ENCODE measurements at regions not wholly inside any gene's neighbourhood (a gene's known extent, or its start where the extent isn't known, plus 50 kb on each side); places are given as distances from the start of the nearest gene placed in this dataset.

- DNase-seq (ENCODE audit: insufficient read length, low spot score) (no peak), FAIRE-seq (no peak)
- TF ChIP-seq PAX5 (IDR thresholded peaks at IDR 0.05; ENCODE audit: insufficient read depth, low read length, severe bottlenecking), result no peak
- no peak for TF ChIP-seq POLR2A (IDR thresholded peaks at IDR 0.05; ENCODE audit: low read depth, low read length)
- no peak for TF ChIP-seq SPI1 (IDR thresholded peaks at IDR 0.05; ENCODE audit: low read depth, low read length)
- no peak for TF ChIP-seq POLR2AphosphoS5 (IDR thresholded peaks at IDR 0.05; ENCODE audit: low read depth, low read length)
These were observed 181.2 kb upstream of the ESRRG start for GRCh38 chr1:216904471-216904870.

GRCh38 chr1:216903382-216903740, 180.1 kb upstream of the ESRRG start:
- FAIRE-seq, result no peak
- TF ChIP-seq POU2F2 (IDR thresholded peaks at IDR 0.05; ENCODE audit: low read depth, low read length) (no peak), SPI1 (IDR thresholded peaks at IDR 0.05; ENCODE audit: low read depth, low read length) (no peak)
- no peak for DNase-seq (ENCODE audit: insufficient read length, low spot score)

GRCh38 chr1:216902669-216903381, 179.6 kb upstream of the ESRRG start:
- no peak for FAIRE-seq
- DNase-seq (ENCODE audit: insufficient read length, low spot score), result no peak
- TF ChIP-seq TAF1 (IDR thresholded peaks at IDR 0.05; ENCODE audit: low read depth, low read length) (no peak), POU2F2 (IDR thresholded peaks at IDR 0.05; ENCODE audit: low read depth, low read length) (no peak), SPI1 (IDR thresholded peaks at IDR 0.05; ENCODE audit: low read depth, low read length) (no peak), PAX5 (IDR thresholded peaks at IDR 0.05; ENCODE audit: insufficient read depth, low read length, severe bottlenecking) (no peak), POLR2A (IDR thresholded peaks at IDR 0.05; ENCODE audit: low read depth, low read length) (no peak), POLR2AphosphoS5 (IDR thresholded peaks at IDR 0.05; ENCODE audit: low read depth, low read length) (no peak)

GRCh38 chr1:216900116-216900620, 176.9 kb upstream of the ESRRG start:
- TF ChIP-seq TAF1 (IDR thresholded peaks at IDR 0.05; ENCODE audit: low read depth, low read length) (no peak), PAX5 (IDR thresholded peaks at IDR 0.05; ENCODE audit: insufficient read depth, low read length, severe bottlenecking) (no peak), SPI1 (IDR thresholded peaks at IDR 0.05; ENCODE audit: low read depth, low read length) (no peak), POLR2AphosphoS5 (IDR thresholded peaks at IDR 0.05; ENCODE audit: low read depth, low read length) (no peak), POLR2A (IDR thresholded peaks at IDR 0.05; ENCODE audit: low read depth, low read length) (no peak), POU2F2 (IDR thresholded peaks at IDR 0.05; ENCODE audit: low read depth, low read length) (no peak)
- FAIRE-seq, result no peak
- DNase-seq (ENCODE audit: insufficient read length, low spot score), result no peak

GRCh38 chr1:216898801-216899200, 175.6 kb upstream of the ESRRG start:
- TF ChIP-seq TAF1 (IDR thresholded peaks at IDR 0.05; ENCODE audit: low read depth, low read length) (no peak), POLR2AphosphoS5 (IDR thresholded peaks at IDR 0.05; ENCODE audit: low read depth, low read length) (no peak), SPI1 (IDR thresholded peaks at IDR 0.05; ENCODE audit: low read depth, low read length) (no peak), PAX5 (IDR thresholded peaks at IDR 0.05; ENCODE audit: insufficient read depth, low read length, severe bottlenecking) (no peak), POLR2A (IDR thresholded peaks at IDR 0.05; ENCODE audit: low read depth, low read length) (no peak), POU2F2 (IDR thresholded peaks at IDR 0.05; ENCODE audit: low read depth, low read length) (no peak)
- FAIRE-seq (no peak), DNase-seq (ENCODE audit: insufficient read length, low spot score) (no peak)

- FAIRE-seq, result no peak
- TF ChIP-seq POLR2AphosphoS5 (IDR thresholded peaks at IDR 0.05; ENCODE audit: low read depth, low read length) (no peak), SPI1 (IDR thresholded peaks at IDR 0.05; ENCODE audit: low read depth, low read length) (no peak), TAF1 (IDR thresholded peaks at IDR 0.05; ENCODE audit: low read depth, low read length) (no peak), POU2F2 (IDR thresholded peaks at IDR 0.05; ENCODE audit: low read depth, low read length) (no peak)
- no peak for DNase-seq (ENCODE audit: insufficient read length, low spot score)
These were observed 172.9 kb upstream of the ESRRG start for GRCh38 chr1:216896146-216896545.

GRCh38 chr1:216894494-216894893, 171.3 kb upstream of the ESRRG start:
- TF ChIP-seq TAF1 (IDR thresholded peaks at IDR 0.05; ENCODE audit: low read depth, low read length) (no peak), POLR2AphosphoS5 (IDR thresholded peaks at IDR 0.05; ENCODE audit: low read depth, low read length) (no peak), POLR2A (IDR thresholded peaks at IDR 0.05; ENCODE audit: low read depth, low read length) (no peak), SPI1 (IDR thresholded peaks at IDR 0.05; ENCODE audit: low read depth, low read length) (no peak), PAX5 (IDR thresholded peaks at IDR 0.05; ENCODE audit: insufficient read depth, low read length, severe bottlenecking) (no peak), POU2F2 (IDR thresholded peaks at IDR 0.05; ENCODE audit: low read depth, low read length) (no peak)
- DNase-seq (ENCODE audit: insufficient read length, low spot score), result no peak
- FAIRE-seq, result no peak

GRCh38 chr1:216892581-216893160, 169.4 kb upstream of the ESRRG start:
- no peak for FAIRE-seq
- no peak for DNase-seq (ENCODE audit: insufficient read length, low spot score)
- TF ChIP-seq POLR2AphosphoS5 (IDR thresholded peaks at IDR 0.05; ENCODE audit: low read depth, low read length), result no peak
- TF ChIP-seq PAX5 (IDR thresholded peaks at IDR 0.05; ENCODE audit: insufficient read depth, low read length, severe bottlenecking), result no peak
- no peak for TF ChIP-seq POLR2A (IDR thresholded peaks at IDR 0.05; ENCODE audit: low read depth, low read length)
- no peak for TF ChIP-seq POU2F2 (IDR thresholded peaks at IDR 0.05; ENCODE audit: low read depth, low read length)
- no peak for TF ChIP-seq SPI1 (IDR thresholded peaks at IDR 0.05; ENCODE audit: low read depth, low read length)
- no peak for TF ChIP-seq TAF1 (IDR thresholded peaks at IDR 0.05; ENCODE audit: low read depth, low read length)

- FAIRE-seq, result no peak
- DNase-seq (ENCODE audit: insufficient read length, low spot score), result no peak
- TF ChIP-seq POLR2A (IDR thresholded peaks at IDR 0.05; ENCODE audit: low read depth, low read length), result no peak
- TF ChIP-seq POU2F2 (IDR thresholded peaks at IDR 0.05; ENCODE audit: low read depth, low read length), result no peak
- no peak for TF ChIP-seq TAF1 (IDR thresholded peaks at IDR 0.05; ENCODE audit: low read depth, low read length)
- no peak for TF ChIP-seq PAX5 (IDR thresholded peaks at IDR 0.05; ENCODE audit: insufficient read depth, low read length, severe bottlenecking)
- TF ChIP-seq POLR2AphosphoS5 (IDR thresholded peaks at IDR 0.05; ENCODE audit: low read depth, low read length), result no peak
- no peak for TF ChIP-seq SPI1 (IDR thresholded peaks at IDR 0.05; ENCODE audit: low read depth, low read length)
These were observed 167.6 kb upstream of the ESRRG start for GRCh38 chr1:216890871-216891270.

GRCh38 chr1:216888731-216889130, 165.5 kb upstream of the ESRRG start:
- DNase-seq (ENCODE audit: insufficient read length, low spot score) (no peak), FAIRE-seq (no peak)
- TF ChIP-seq TAF1 (IDR thresholded peaks at IDR 0.05; ENCODE audit: low read depth, low read length), result no peak
- TF ChIP-seq POU2F2 (IDR thresholded peaks at IDR 0.05; ENCODE audit: low read depth, low read length), result no peak
- no peak for TF ChIP-seq SPI1 (IDR thresholded peaks at IDR 0.05; ENCODE audit: low read depth, low read length)
- no peak for TF ChIP-seq PAX5 (IDR thresholded peaks at IDR 0.05; ENCODE audit: insufficient read depth, low read length, severe bottlenecking)
- TF ChIP-seq POLR2AphosphoS5 (IDR thresholded peaks at IDR 0.05; ENCODE audit: low read depth, low read length), result no peak
- no peak for TF ChIP-seq POLR2A (IDR thresholded peaks at IDR 0.05; ENCODE audit: low read depth, low read length)

Data from GM12891 (cell line).